Mammary epithelial cell (primary cell): ENCODE measurements at regions not wholly inside any gene's neighbourhood (a gene's known extent, or its start where the extent isn't known, plus 50 kb on each side); places are given as distances from the start of the nearest gene placed in this dataset.
"Not testable (repeated sequence)": the region's sequence is repeated elsewhere in the genome, so short reads cannot be mapped to it uniquely, and the experiment has no call there.

Experiments
- CTCF ChIP-seq, 2 donors: IDR thresholded peaks in 1 of 2; conservative IDR thresholded peaks in 1 of 2; 2 replicates each; pipeline ENCODE4 v1.5.1; 2011 to 2012; ENCODE audit warnings: inconsistent platforms in 2 of 2, low read length in 2 of 2, mild to moderate bottlenecking in 2 of 2, control low read depth in 1 of 2, low read depth in 1 of 2; ENCODE audit not compliant: insufficient read depth in 1 of 2; ENCODE audit errors: extremely low read depth in 1 of 2
- EZH2 ChIP-seq: IDR thresholded peaks from 2 replicates; pipeline ENCODE4 v1.6.1; 2012; ENCODE audit warnings: low read length, inconsistent platforms, borderline replicate concordance

GRCh38 chr20:53777402-53777801 lies 183.8 kb upstream of the ZNF217 start:
- TF ChIP-seq CTCF (conservative IDR thresholded peaks at IDR 0.05 in 1 of 2, IDR thresholded peaks at IDR 0.05 in 1 of 2; ENCODE audit: extremely low read depth in 1 of 2, insufficient read depth in 1 of 2, low read depth in 1 of 2, low read length in 2 of 2); EZH2: not testable (repeated sequence)
